ENCODE measurements at regions not wholly inside any gene's neighbourhood (a gene's known extent, or its start where the extent isn't known, plus 50 kb on each side); places are given as distances from the start of the nearest gene placed in this dataset.

DNA sequence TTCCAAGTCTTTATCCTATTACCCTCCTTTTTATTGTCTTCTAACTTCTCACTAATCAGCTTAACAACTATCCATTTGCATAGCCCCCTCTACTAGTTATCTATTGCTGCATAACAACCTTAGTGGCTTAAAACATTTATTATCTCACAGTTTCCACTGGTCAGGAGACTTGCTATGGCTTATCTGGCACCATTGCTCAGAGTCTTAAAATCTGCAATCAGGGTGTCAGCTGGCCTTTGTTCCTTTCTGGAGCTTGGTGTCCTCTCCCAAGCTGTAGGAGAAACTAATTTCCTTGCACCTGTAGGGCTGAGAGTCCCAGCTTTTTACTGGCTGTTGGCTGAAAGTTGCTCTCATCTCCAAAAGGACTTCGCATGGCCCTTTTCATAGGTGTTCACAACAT lies 137.0 kb upstream of the SMIM31 start:
- no peak overlapping the region for H3K4me3 ChIP-seq
- no peak for ATAC-seq
- no peak for DNase-seq
- no peaks in the 10 kb centered on the region for H3K9me3 ChIP-seq
- H3K36me3 ChIP-seq (replicated peaks in 1 of 2; ENCODE audit: insufficient read depth in 1 of 2, low read depth in 2 of 2): no peaks in the 10 kb centered on the region
- TF ChIP-seq POLR2A (IDR thresholded peaks at IDR 0.05) (no peak), CTCF (IDR thresholded peaks at IDR 0.05) (no peak)
- intact Hi-C loops (cut with DNase I): no loop called here
- 72 to 80% methylated on average over 1 of the region's 1 CpG for WGBS, 2 donors
- no peaks in the 10 kb centered on the region for H3K27me3 ChIP-seq
- H3K27ac ChIP-seq: no peak overlapping the region
- no peaks in the 10 kb centered on the region for H3K4me1 ChIP-seq

DNA sequence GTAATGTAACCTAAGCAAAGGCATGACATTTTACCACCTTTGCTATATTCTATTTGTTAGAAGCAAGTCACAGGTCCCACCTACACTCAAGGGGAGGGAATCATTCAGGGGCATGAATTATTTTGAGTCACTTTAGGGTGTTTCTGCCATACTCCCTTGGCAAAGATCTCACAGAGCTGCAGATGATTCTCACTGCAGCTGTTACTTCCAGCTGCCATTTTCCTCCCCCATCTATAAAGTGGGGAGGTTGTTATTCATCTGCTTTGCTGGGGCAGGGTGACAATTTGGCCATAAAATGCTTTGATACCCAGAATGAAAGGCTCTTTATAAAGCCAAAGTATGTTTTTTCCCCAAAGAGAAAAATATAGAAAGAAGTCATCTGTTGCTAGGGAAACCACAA lies 136.5 kb upstream of the SMIM31 start:
- no peak for ATAC-seq
- no peak for DNase-seq
- H3K9me3 ChIP-seq: no peaks in the 10 kb centered on the region
- H3K36me3 ChIP-seq (replicated peaks in 1 of 2; ENCODE audit: insufficient read depth in 1 of 2, low read depth in 2 of 2): no peaks in the 10 kb centered on the region
- no peaks in the 10 kb centered on the region for H3K27me3 ChIP-seq
- no peaks in the 10 kb centered on the region for H3K4me1 ChIP-seq
- TF ChIP-seq CTCF (IDR thresholded peaks at IDR 0.05) (no peak), POLR2A (IDR thresholded peaks at IDR 0.05) (no peak)
- no peak overlapping the region for H3K27ac ChIP-seq
- H3K4me3 ChIP-seq: no peak overlapping the region
- intact Hi-C loops (cut with DNase I): no loop called here

- Histone ChIP-seq H3K27ac (no peak overlapping the region), H3K27me3 (no peaks in the 10 kb centered on the region), H3K9me3 (no peaks in the 10 kb centered on the region), H3K4me1 (no peaks in the 10 kb centered on the region), H3K4me3 (no peak overlapping the region), H3K36me3 (replicated peaks in 1 of 2; ENCODE audit: insufficient read depth in 1 of 2, low read depth in 2 of 2) (no peaks in the 10 kb centered on the region)
- TF ChIP-seq POLR2A (IDR thresholded peaks at IDR 0.05) (no peak), CTCF (IDR thresholded peaks at IDR 0.05) (no peak)
- DNase-seq (no peak), ATAC-seq (no peak)
- intact Hi-C loops (cut with DNase I): no loop called here
- WGBS, 2 donors: 47 to 53% methylated on average over 3 of the region's 3 CpGs
Observed at GRCh38 chr4:164617911-164618310, 136.0 kb upstream of the SMIM31 start.

DNA sequence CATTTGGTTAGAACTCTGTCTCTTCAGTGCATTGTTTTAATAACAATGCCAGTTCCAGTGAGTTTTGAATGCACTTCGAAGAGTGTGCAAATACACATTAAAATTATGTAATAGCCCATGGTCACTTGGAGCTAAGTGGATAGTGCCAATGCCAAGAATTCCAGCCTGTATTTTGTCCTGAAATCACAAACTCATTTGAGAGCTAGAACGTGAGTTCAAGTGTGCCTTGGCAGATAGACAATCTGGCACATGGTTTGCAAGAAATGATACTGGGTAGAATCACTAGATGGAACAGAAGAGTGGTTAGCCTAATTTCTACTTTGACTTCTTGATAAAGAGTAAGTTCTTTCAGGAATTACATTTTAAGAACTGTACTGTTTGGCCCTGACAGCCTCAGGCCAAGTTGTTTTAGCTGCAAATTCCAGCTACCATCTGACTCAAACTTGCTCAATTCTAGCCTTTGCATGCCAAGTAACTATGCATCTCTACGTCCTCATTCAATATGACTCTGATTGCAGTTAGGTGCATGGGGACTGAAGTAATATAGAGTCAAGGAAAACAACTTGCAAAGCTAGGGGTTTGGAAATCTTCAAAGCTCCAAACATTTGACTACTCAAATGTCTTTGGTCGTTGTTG lies 131.9 kb upstream of the SMIM31 start:
- H3K4me1 ChIP-seq: no peaks in the 10 kb centered on the region
- intact Hi-C loops (cut with DNase I): no loop called here
- no peaks in the 10 kb centered on the region for H3K36me3 ChIP-seq (replicated peaks in 1 of 2; ENCODE audit: insufficient read depth in 1 of 2, low read depth in 2 of 2)
- H3K27ac ChIP-seq: no peak overlapping the region
- H3K27me3 ChIP-seq: no peaks in the 10 kb centered on the region
- DNase-seq: no peak
- ATAC-seq: no peak
- 39 to 47% methylated on average over 4 of the region's 4 CpGs for WGBS, 2 donors
- H3K4me3 ChIP-seq: no peak overlapping the region
- H3K9me3 ChIP-seq: no peaks in the 10 kb centered on the region
- TF ChIP-seq POLR2A (IDR thresholded peaks at IDR 0.05) (no peak), CTCF (IDR thresholded peaks at IDR 0.05) (no peak)

DNA sequence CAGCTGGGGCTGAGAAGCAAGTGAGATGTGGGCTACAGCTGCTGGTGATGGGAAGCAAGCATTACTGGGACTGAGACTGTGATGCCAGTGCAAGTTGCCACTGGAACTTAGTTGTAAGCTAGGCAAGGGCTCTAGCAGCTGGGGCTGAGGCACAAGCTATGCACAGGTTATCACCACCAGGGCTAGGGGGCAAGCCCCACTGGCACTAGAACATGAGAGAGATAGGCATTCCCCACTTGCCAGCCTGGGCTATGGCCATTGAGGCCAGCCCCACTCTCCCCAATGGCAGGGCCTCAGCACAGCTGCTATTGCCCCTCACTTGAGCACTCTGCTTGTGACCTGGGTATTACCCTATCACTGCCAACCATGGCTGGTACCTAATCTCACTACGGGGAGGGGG lies 130.8 kb upstream of the SMIM31 start:
- WGBS, 2 donors: 70 to 71% methylated on average over 1 of the region's 1 CpG
- intact Hi-C loops (cut with DNase I): no loop called here
- ATAC-seq: no peak
- Histone ChIP-seq H3K4me3 (no peak overlapping the region), H3K36me3 (replicated peaks in 1 of 2; ENCODE audit: insufficient read depth in 1 of 2, low read depth in 2 of 2) (no peaks in the 10 kb centered on the region), H3K27ac (no peak overlapping the region), H3K9me3 (no peaks in the 10 kb centered on the region), H3K27me3 (no peaks in the 10 kb centered on the region), H3K4me1 (no peaks in the 10 kb centered on the region)
- DNase-seq: no peak
- no peak for TF ChIP-seq CTCF (IDR thresholded peaks at IDR 0.05)
- TF ChIP-seq POLR2A (IDR thresholded peaks at IDR 0.05): no peak

Data from body of pancreas (tissue), 4 donors.